PFSK-1 (cell line): ENCODE measurements at regions not wholly inside any gene's neighbourhood (a gene's known extent, or its start where the extent isn't known, plus 50 kb on each side); places are given as distances from the start of the nearest gene placed in this dataset.

Source experiments
- FOXP2 ChIP-seq: optimal IDR thresholded peaks from 2 replicates; pipeline ENCODE3; 2011; ENCODE audit warnings: borderline replicate concordance, control low read depth, inconsistent platforms; ENCODE audit not compliant: insufficient read depth; ENCODE audit errors: extremely low read length, extremely low read depth
- POLR2AphosphoS5 ChIP-seq: IDR thresholded peaks from 2 replicates; pipeline ENCODE4 v1.6.1; 2012; ENCODE audit warnings: low read depth, mild to moderate bottlenecking, control low read depth, low read length, moderate library complexity
- TF ChIP-seq, protein P1 (sequence below), 2 experiments: IDR thresholded peaks; 2 replicates each; pipeline versions ENCODE4 v1.6.1 to v1.8.0; 2011 to 2012; ENCODE audit warnings: low read depth in 2 of 2, low read length in 2 of 2, control low read depth in 1 of 2, inconsistent platforms in 1 of 2, mild to moderate bottlenecking in 1 of 2, moderate library complexity in 1 of 2; ENCODE audit not compliant: insufficient read depth in 1 of 2

DNA sequence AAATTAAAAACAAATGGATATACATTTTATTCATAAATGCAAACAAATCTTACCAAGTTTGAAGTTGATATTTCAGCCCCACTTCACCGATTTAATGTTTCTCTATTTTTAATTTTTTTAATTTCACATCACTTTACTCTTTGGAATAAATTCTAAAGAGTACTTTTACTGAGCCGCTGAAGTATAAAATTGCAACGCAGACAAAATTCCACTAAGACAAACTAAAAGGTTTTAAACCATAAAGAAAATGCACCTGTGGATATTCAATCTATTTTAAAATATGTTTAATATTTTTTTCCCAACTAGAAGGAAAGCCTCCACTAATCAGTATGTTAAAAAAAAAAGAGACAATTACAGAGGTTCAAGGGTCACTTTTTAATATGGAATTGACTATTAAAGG is 1073.9 kb upstream of the CRIM1 start:
- TF ChIP-seq, protein P1, sequence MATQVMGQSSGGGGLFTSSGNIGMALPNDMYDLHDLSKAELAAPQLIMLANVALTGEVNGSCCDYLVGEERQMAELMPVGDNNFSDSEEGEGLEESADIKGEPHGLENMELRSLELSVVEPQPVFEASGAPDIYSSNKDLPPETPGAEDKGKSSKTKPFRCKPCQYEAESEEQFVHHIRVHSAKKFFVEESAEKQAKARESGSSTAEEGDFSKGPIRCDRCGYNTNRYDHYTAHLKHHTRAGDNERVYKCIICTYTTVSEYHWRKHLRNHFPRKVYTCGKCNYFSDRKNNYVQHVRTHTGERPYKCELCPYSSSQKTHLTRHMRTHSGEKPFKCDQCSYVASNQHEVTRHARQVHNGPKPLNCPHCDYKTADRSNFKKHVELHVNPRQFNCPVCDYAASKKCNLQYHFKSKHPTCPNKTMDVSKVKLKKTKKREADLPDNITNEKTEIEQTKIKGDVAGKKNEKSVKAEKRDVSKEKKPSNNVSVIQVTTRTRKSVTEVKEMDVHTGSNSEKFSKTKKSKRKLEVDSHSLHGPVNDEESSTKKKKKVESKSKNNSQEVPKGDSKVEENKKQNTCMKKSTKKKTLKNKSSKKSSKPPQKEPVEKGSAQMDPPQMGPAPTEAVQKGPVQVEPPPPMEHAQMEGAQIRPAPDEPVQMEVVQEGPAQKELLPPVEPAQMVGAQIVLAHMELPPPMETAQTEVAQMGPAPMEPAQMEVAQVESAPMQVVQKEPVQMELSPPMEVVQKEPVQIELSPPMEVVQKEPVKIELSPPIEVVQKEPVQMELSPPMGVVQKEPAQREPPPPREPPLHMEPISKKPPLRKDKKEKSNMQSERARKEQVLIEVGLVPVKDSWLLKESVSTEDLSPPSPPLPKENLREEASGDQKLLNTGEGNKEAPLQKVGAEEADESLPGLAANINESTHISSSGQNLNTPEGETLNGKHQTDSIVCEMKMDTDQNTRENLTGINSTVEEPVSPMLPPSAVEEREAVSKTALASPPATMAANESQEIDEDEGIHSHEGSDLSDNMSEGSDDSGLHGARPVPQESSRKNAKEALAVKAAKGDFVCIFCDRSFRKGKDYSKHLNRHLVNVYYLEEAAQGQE (IDR thresholded peaks at IDR 0.05; ENCODE audit: insufficient read depth in 1 of 2, low read depth in 2 of 2, low read length in 2 of 2): no peak
- TF ChIP-seq FOXP2 (no peak), POLR2AphosphoS5 (no peak)
